ENCODE measurements at regions not wholly inside any gene's neighbourhood (a gene's known extent, or its start where the extent isn't known, plus 50 kb on each side); places are given as distances from the start of the nearest gene placed in this dataset.

GRCh38 chr6:134701301-134701700 lies 248.6 kb downstream of the ALDH8A1 start:
- Histone ChIP-seq H2BK20ac (ENCODE audit: low read length) (no peak overlapping the region), H3K14ac (ENCODE audit: insufficient read length) (no peak overlapping the region), H2BK120ac (replicated peaks; ENCODE audit: low read depth, low read length) (no peak overlapping the region), H3K4me3 (ENCODE audit: extremely low read depth in 1 of 4, insufficient read depth in 2 of 4, low read depth in 3 of 4, low read length in 4 of 4) (no peak overlapping the region), H3K9me3 (ENCODE audit: insufficient read depth in 2 of 2, low read depth in 1 of 2, low read length in 1 of 2) (no peaks in the 10 kb centered on the region), H3K23me2 (ENCODE audit: low read depth, low read length) (no peaks in the 10 kb centered on the region), H3K4me2 (ENCODE audit: insufficient read depth in 1 of 2, low read depth in 2 of 2, low read length in 2 of 2) (no peak overlapping the region), H2BK15ac (ENCODE audit: low read length) (no peak overlapping the region), H3K23ac (ENCODE audit: insufficient read length) (no peak overlapping the region), H2AK5ac (ENCODE audit: low read depth, low read length) (no peak overlapping the region), H3K79me2 (ENCODE audit: control insufficient read depth in 1 of 2, insufficient read depth in 2 of 2, low read length in 2 of 2) (no peaks in the 10 kb centered on the region), H2BK5ac (ENCODE audit: low read depth, low read length) (no peak overlapping the region), H3K18ac (ENCODE audit: extremely low read depth, low read length) (no peak overlapping the region), H3K79me1 (ENCODE audit: low read depth, low read length) (no peaks in the 10 kb centered on the region), H3K36me3 (ENCODE audit: control insufficient read depth in 2 of 4, insufficient read depth in 4 of 4, low read length in 3 of 4) (no peaks in the 10 kb centered on the region; a peak in 1 of 8 replicates), H2AFZ (ENCODE audit: low read length) (no peak overlapping the region), H3K27ac (ENCODE audit: low read depth, low read length) (no peak overlapping the region), H4K91ac (replicated peaks; ENCODE audit: insufficient read length, low read length) (no peak overlapping the region), H2BK12ac (ENCODE audit: low read depth, low read length) (no peak overlapping the region), H3K9ac (replicated peaks in 1 of 4; ENCODE audit: extremely low read depth in 1 of 4, low read depth in 3 of 4, low read length in 3 of 4) (no peak overlapping the region), H3K27me3 (replicated peaks in 1 of 4; ENCODE audit: control insufficient read depth in 3 of 4, extremely low read depth in 1 of 4, insufficient read depth in 3 of 4, low read length in 3 of 4) (no peaks in the 10 kb centered on the region), H3K56ac (replicated peaks; ENCODE audit: insufficient read length, low read depth, low read length) (no peak overlapping the region), H3K4me1 (replicated peaks in 1 of 4; ENCODE audit: control insufficient read depth in 3 of 4, insufficient read depth in 4 of 4, low read length in 3 of 4) (no peaks in the 10 kb centered on the region; a peak in 1 of 7 replicates), H4K8ac (ENCODE audit: extremely low read depth, insufficient read depth, low read length) (no peak overlapping the region), H4K5ac (ENCODE audit: insufficient read length, low read depth, low read length) (no peak overlapping the region), H3K4ac (replicated peaks; ENCODE audit: insufficient read length, low read depth, low read length) (no peak overlapping the region), H4K20me1 (replicated peaks in 1 of 2; ENCODE audit: control insufficient read depth in 1 of 2, insufficient read depth in 2 of 2, low read length in 2 of 2) (no peaks in the 10 kb centered on the region)
- FAIRE-seq (no peak), DNase-seq (ENCODE audit: low read depth in 1 of 2, low spot score in 2 of 2) (no peak)
- 77% methylated on average over 1 of the region's 1 CpG; no CpG with 5 or more reads in 1 of the 2 experiments for WGBS, 2 experiments (ENCODE audit: extremely low coverage in 1 of 2, insufficient coverage in 1 of 2, insufficient read length in 1 of 2, insufficient replicate concordance in 2 of 2, low coverage in 1 of 2, low lambda C conversion rate in 2 of 2, missing lambda C conversion rate in 1 of 2)
- ChIA-PET POLR2A (ENCODE audit: partially characterized antibody) (no interaction called here), CTCF (ENCODE audit: partially characterized antibody) (no interaction called here)
- TF ChIP-seq RFX5 (IDR thresholded peaks at IDR 0.05; ENCODE audit: borderline replicate concordance, low read depth, low read length): no peak
- TF ChIP-seq SAP30 (IDR thresholded peaks at IDR 0.05; ENCODE audit: insufficient read depth, insufficient replicate concordance, low read length): no peak
- TF ChIP-seq BACH1 (IDR thresholded peaks at IDR 0.05; ENCODE audit: low read length): no peak
- TF ChIP-seq EP300 (IDR thresholded peaks at IDR 0.05; ENCODE audit: borderline replicate concordance in 1 of 2, low read depth in 2 of 2, low read length in 2 of 2): no peak
- no peak for TF ChIP-seq NRF1 (IDR thresholded peaks at IDR 0.05; ENCODE audit: low read depth, low read length)
- no peak for TF ChIP-seq SRF (IDR thresholded peaks at IDR 0.05; ENCODE audit: low read depth, low read length)
